GM18508 (cell line): ENCODE measurements at regions not wholly inside any gene's neighbourhood (a gene's known extent, or its start where the extent isn't known, plus 50 kb on each side); places are given as distances from the start of the nearest gene placed in this dataset.
"Not testable (repeated sequence)": the region's sequence is repeated elsewhere in the genome, so short reads cannot be mapped to it uniquely, and the experiment has no call there.

Experiments used
- ATAC-seq: cut with Tn5 transposase; IDR thresholded peaks from one replicate; pipeline ENCODE4 v1.9.1; 2021; ENCODE audit warnings: moderate number of reproducible peaks; ENCODE audit not compliant: insufficient read depth, unreplicated experiment

DNA sequence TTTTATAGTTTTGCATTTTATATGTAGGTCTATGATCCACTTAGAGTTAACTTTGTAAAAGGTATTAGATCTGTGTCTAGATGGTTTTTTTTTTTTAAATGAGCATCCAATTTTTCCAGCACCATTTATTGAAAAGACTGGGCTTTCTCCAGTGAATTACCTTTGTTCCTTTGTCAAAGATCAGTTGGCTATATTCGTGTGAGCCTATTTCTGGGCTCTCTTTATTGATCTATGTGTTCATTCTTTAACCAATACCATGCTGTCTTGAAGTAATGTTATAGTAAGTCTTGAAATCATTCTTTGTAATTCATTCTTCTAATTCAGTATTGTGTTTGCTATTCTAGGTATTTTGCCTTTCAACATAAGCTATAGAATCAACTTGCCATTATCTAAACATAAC is 165.4 kb upstream of the ARPP21 start:
- ATAC-seq: no peak

GRCh38 chr3:35482566-35482965 is 156.8 kb upstream of the ARPP21 start:
- not testable (repeated sequence) for ATAC-seq

DNA sequence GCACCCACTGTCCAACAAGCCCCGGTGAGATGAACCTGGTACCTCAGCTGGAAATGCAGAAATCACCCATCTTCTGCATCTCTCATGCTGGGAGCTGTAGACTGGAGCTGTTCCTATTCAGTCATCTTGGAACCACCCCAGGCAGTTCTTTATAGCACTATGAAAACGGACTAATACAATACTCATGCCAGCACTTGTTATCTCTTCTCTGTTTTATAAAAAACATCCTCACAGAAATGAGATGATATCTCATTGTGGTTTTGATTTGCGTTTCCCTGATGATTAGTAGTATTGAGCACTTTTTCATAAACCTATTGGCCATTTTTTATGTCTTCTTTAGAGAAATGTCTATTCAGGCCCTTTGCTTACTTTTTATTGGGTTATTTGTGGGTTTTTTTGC is 156.2 kb upstream of the ARPP21 start:
- ATAC-seq: no peak

DNA sequence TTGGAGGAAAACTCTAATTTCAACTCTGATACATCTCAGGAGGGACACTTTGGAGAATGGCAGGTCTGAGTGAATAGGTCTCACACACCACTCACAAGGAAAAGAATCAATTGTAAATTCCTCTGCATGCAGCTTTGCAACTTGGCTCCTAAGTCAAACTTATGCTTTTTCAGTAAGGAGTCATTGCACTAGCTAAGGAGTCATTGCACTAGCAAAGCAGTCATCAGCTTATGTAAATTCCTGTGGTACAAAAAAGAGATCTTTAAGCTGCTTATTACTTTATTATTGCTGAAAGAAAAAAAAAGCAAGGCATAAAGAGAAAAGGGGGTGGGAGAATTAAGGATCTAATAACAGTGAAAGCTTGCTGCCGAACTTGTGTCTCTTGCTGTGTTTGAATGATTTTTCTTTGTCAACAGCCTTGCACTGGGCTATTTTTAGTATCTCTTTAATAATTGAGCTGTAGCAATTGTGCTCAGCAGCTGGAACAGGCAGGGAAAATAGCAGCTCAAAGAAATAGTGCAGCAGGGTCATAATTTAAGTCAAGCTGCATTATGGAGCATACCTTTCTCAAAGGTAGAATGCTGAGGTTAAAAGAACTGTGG is 154.3 kb upstream of the ARPP21 start:
- ATAC-seq: no peak

DNA sequence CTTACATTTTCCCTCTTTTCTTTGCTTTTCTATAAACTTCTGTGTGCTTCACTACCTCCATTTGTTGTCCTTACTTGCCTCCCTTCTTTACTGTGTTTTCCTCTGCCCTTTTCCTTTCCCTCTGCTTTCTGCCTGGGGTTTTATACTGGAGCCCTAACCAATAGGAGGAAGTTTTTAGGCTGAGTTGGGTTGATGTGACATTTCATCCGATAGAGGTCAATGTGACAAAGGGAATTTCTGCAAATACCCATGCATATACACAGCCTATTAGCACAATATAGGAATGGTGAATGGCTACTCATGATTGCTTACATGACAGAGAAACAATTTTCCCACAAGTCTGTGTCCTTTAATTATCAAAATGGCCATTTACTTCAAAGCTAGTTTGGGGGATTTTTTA is 153.0 kb upstream of the ARPP21 start:
- no peak for ATAC-seq

GRCh38 chr3:35487376-35487775 is 151.9 kb upstream of the ARPP21 start:
- no peak for ATAC-seq

DNA sequence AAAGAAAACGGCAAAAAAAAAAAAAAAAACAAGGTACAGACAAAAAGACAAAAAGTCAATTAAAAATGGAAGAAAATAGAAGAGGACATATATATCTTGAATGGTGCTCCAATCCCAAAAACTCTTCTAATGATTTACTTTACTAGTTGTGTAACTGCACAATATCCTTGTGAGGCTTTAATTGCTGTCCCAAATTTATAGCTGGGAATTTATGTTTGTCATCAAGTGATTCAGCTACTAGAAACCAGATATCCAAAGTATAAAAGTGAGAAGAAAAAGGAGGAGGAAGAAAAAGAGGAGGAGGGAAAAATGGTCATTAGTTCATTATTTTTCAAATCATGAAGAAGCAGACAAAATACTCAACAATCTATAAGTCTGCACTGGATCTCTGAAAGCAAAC is 150.8 kb upstream of the ARPP21 start:
- no peak for ATAC-seq

GRCh38 chr3:35492841-35493240 is 146.5 kb upstream of the ARPP21 start:
- ATAC-seq: no peak

DNA sequence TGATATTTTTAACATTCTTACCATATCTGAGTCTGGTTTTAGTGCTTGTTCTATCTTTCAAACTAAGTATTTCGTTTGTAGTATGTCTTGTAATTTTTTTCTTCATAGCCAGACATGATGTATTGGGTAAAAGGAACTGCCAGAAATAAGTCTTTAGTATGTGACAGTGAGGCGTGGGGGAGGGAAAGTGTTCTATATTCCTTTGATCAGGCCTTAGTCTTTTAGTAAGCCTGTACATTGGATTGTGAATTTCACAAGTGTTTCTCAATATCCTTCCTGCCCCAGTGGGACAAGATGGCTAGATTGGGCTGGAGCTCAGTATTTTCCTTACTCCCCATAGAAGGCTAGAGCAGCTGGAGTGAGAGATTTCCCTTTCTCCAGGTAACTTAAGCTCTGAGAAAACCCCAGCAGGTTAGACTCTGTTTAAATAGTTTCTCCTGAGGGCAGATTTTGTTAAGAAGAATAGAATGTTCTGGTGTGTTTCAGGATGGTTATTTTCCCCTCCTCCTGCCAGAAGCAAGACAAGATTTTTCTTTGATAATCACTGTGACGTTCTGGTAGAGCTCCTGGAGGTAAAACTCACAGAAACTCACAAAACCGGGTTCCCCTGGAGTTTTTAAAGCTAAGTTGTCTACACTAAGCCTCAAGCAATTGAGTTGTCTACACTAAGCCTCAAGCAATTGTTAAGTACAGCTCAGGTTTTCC is 140.7 kb upstream of the ARPP21 start:
- no peak for ATAC-seq

GRCh38 chr3:35500641-35501350 is 138.5 kb upstream of the ARPP21 start:
- no peak for ATAC-seq

GRCh38 chr3:35502699-35503098 is 136.6 kb upstream of the ARPP21 start:
- no peak for ATAC-seq

DNA sequence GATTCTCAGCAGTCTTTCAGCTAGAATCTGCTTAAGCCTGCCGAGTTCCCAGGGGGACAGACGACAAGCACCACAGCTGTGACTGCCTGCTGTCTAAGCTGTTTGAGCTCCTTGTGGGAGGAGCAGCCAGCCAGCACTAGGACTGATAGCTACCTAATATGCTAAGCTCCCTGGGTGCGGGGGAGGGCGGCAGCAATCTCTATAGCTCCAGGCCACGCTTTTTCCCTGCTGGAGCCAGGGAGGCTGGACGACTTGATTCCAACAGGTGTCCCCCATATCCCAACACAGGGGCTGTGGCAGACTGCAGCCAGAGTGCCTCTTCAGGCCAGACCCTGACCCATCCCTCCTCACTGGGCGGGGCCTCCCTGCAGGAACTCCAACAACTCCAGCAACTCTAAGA is 134.1 kb upstream of the ARPP21 start:
- ATAC-seq: no peak

GRCh38 chr3:35505772-35506171 is 133.6 kb upstream of the ARPP21 start:
- ATAC-seq: no peak

DNA sequence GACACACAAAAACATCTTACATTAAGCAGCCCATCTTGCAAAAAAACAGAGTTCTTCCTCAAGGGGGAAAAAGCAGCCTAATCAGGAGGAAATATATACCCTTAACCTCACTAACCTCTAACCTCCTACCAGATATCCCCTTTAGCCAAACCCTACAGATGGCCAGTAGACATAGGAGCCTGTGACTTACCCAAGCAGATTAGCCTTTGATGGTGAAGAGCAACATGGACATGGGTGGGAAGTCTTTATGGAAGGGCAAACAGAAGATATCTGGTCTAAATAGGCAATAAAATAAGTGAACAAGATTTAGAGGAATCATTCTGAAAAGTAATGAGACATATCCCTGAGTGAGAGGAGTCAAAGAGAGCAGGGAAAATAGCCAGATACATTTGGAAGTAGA is 119.4 kb upstream of the ARPP21 start:
- ATAC-seq: no peak

GRCh38 chr3:35521196-35521595 is 118.1 kb upstream of the ARPP21 start:
- ATAC-seq: no peak

GRCh38 chr3:35522450-35522849 is 116.9 kb upstream of the ARPP21 start:
- ATAC-seq: no peak

DNA sequence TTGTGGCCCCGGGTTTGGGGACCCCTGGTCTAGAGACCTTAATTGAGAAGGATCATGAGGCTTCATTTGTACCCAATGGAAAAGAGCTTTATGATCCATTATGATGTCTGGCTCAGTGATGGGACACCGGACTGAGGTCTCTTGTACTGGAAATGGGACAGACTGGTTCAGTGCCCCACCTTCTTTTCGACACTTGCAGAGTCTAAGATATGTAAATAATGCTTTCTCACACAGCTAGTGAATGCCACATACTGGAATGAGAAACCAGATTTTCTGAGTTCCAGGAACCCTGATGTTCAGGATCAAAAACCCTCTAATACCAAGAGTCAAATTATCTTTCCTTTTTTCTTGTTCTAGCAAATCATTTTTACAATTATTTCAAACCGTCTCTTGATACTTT is 116.3 kb upstream of the ARPP21 start:
- ATAC-seq: no peak

GRCh38 chr3:35523838-35524237 is 115.5 kb upstream of the ARPP21 start:
- ATAC-seq: no peak

DNA sequence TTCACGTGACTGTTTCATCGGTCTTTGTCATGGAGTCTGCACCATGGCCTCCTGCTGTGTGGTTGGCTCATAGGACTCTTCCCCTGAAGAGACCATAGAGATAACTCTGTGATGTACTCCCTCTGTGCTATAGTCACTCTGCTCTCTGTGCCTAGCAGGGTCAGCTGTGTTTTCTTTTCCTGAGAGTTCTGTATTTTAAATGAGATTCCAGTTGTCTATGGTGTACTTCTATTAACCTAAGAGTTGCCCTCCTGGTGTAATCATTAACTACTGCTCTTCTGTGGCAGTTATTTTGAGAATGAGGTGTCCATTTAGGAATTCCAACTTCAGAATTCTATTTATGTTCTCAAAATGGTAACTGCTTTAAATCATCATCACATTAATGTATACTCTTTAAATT is 114.5 kb upstream of the ARPP21 start:
- no peak for ATAC-seq

DNA sequence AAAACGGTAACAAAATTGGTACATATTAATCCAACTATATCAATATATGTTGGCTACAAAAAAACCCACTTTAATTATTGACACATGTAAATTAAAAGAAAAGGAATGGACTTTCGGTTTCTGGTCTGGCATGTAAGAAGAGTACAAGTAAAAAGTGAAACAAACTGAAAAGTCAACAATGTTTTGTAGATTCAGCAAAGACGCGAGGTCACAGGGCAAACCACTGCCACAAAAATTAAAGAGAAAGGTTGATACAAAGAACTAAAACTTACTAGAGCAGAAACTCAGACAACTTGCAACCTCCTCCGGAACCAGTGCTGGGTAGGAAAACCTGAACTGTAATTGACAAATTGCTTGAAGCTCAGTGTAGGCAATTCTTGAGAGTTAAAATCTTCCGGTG is 110.6 kb upstream of the ARPP21 start:
- ATAC-seq: no peak

- no peak for ATAC-seq
Measured at GRCh38 chr3:35529337-35529736, 110.0 kb upstream of the ARPP21 start.

GRCh38 chr3:35537265-35537664 is 102.1 kb upstream of the ARPP21 start:
- ATAC-seq: no peak
